ENCODE measurements at regions not wholly inside any gene's neighbourhood (a gene's known extent, or its start where the extent isn't known, plus 50 kb on each side); places are given as distances from the start of the nearest gene placed in this dataset.

GRCh38 chr17:70321352-70321751, 152.0 kb downstream of the KCNJ2 start (continued):
- TF ChIP-seq, protein P1, sequence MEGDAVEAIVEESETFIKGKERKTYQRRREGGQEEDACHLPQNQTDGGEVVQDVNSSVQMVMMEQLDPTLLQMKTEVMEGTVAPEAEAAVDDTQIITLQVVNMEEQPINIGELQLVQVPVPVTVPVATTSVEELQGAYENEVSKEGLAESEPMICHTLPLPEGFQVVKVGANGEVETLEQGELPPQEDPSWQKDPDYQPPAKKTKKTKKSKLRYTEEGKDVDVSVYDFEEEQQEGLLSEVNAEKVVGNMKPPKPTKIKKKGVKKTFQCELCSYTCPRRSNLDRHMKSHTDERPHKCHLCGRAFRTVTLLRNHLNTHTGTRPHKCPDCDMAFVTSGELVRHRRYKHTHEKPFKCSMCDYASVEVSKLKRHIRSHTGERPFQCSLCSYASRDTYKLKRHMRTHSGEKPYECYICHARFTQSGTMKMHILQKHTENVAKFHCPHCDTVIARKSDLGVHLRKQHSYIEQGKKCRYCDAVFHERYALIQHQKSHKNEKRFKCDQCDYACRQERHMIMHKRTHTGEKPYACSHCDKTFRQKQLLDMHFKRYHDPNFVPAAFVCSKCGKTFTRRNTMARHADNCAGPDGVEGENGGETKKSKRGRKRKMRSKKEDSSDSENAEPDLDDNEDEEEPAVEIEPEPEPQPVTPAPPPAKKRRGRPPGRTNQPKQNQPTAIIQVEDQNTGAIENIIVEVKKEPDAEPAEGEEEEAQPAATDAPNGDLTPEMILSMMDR (IDR thresholded peaks at IDR 0.05; ENCODE audit: low read depth, low read length, missing input control) = no peak
- TF ChIP-seq JUND (IDR thresholded peaks at IDR 0.05) = no peak
- no peak for TF ChIP-seq RAD21 (IDR thresholded peaks at IDR 0.05)
- TF ChIP-seq FOXA2 (IDR thresholded peaks at IDR 0.05) = no peak

GRCh38 chr17:70323269-70323668, 153.9 kb downstream of the KCNJ2 start:
- H3K9me3 ChIP-seq (ENCODE audit: control insufficient read depth in 4 of 4, low read length in 3 of 4) = no peaks in the 10 kb centered on the region
- TF ChIP-seq RXRA (IDR thresholded peaks at IDR 0.05) (no peak), EGR1 (IDR thresholded peaks at IDR 0.05; ENCODE audit: low read depth in 2 of 2) (no peak), YY1 (IDR thresholded peaks at IDR 0.05) (no peak), JUND (IDR thresholded peaks at IDR 0.05) (no peak), HNF4A (conservative IDR thresholded peaks at IDR 0.05) (no peak), FOXA2 (IDR thresholded peaks at IDR 0.05) (no peak), RAD21 (IDR thresholded peaks at IDR 0.05) (no peak), FOXA1 (IDR thresholded peaks at IDR 0.05) (no peak), NR2F2 (IDR thresholded peaks at IDR 0.05) (no peak), TAF1 (conservative IDR thresholded peaks at IDR 0.05) (no peak), SP1 (IDR thresholded peaks at IDR 0.05) (no peak), HNF4G (IDR thresholded peaks at IDR 0.05) (no peak), GABPA (IDR thresholded peaks at IDR 0.05 in 1 of 2, conservative IDR thresholded peaks at IDR 0.05 in 1 of 2) (no peak)
- TF ChIP-seq, protein P2, sequence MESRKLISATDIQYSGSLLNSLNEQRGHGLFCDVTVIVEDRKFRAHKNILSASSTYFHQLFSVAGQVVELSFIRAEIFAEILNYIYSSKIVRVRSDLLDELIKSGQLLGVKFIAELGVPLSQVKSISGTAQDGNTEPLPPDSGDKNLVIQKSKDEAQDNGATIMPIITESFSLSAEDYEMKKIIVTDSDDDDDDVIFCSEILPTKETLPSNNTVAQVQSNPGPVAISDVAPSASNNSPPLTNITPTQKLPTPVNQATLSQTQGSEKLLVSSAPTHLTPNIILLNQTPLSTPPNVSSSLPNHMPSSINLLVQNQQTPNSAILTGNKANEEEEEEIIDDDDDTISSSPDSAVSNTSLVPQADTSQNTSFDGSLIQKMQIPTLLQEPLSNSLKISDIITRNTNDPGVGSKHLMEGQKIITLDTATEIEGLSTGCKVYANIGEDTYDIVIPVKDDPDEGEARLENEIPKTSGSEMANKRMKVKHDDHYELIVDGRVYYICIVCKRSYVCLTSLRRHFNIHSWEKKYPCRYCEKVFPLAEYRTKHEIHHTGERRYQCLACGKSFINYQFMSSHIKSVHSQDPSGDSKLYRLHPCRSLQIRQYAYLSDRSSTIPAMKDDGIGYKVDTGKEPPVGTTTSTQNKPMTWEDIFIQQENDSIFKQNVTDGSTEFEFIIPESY (IDR thresholded peaks at IDR 0.05) = no peak
- TF ChIP-seq, protein P3, sequence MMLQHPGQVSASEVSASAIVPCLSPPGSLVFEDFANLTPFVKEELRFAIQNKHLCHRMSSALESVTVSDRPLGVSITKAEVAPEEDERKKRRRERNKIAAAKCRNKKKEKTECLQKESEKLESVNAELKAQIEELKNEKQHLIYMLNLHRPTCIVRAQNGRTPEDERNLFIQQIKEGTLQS (IDR thresholded peaks at IDR 0.05) = no peak
- TF ChIP-seq, protein P1 (IDR thresholded peaks at IDR 0.05; ENCODE audit: low read depth, low read length, missing input control) = no peak
- TF ChIP-seq, protein P4, sequence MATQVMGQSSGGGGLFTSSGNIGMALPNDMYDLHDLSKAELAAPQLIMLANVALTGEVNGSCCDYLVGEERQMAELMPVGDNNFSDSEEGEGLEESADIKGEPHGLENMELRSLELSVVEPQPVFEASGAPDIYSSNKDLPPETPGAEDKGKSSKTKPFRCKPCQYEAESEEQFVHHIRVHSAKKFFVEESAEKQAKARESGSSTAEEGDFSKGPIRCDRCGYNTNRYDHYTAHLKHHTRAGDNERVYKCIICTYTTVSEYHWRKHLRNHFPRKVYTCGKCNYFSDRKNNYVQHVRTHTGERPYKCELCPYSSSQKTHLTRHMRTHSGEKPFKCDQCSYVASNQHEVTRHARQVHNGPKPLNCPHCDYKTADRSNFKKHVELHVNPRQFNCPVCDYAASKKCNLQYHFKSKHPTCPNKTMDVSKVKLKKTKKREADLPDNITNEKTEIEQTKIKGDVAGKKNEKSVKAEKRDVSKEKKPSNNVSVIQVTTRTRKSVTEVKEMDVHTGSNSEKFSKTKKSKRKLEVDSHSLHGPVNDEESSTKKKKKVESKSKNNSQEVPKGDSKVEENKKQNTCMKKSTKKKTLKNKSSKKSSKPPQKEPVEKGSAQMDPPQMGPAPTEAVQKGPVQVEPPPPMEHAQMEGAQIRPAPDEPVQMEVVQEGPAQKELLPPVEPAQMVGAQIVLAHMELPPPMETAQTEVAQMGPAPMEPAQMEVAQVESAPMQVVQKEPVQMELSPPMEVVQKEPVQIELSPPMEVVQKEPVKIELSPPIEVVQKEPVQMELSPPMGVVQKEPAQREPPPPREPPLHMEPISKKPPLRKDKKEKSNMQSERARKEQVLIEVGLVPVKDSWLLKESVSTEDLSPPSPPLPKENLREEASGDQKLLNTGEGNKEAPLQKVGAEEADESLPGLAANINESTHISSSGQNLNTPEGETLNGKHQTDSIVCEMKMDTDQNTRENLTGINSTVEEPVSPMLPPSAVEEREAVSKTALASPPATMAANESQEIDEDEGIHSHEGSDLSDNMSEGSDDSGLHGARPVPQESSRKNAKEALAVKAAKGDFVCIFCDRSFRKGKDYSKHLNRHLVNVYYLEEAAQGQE (IDR thresholded peaks at IDR 0.05) = no peak
- H3K9ac ChIP-seq (ENCODE audit: low read depth in 1 of 2, low read length in 2 of 2) = no peak overlapping the region
- no peaks in the 10 kb centered on the region for H3K36me3 ChIP-seq (ENCODE audit: control insufficient read depth in 4 of 4, insufficient read depth in 3 of 4, low read depth in 1 of 4, low read length in 3 of 4)
- DNase-seq (ENCODE audit: low spot score) = no peak
- H3K27me3 ChIP-seq (ENCODE audit: control insufficient read depth in 4 of 4, insufficient read depth in 4 of 4, low read length in 3 of 4) = peaks cover 0 to 3% (median 0%) of the 10 kb centered on the region in 4 donors
- no peak overlapping the region for H3K4me3 ChIP-seq (ENCODE audit: low read depth in 1 of 3, low read length in 3 of 3)
- H3K27ac ChIP-seq (ENCODE audit: low read depth in 1 of 2, low read length in 2 of 2) = no peak overlapping the region
- no peaks in the 10 kb centered on the region for H3K4me1 ChIP-seq (ENCODE audit: control insufficient read depth in 4 of 4, insufficient read depth in 4 of 4, low read length in 3 of 4)
- 85% methylated on average over 2 of the region's 2 CpGs for WGBS

All from liver (tissue), 8 donors.